PC-9 (cell line): ENCODE measurements at regions not wholly inside any gene's neighbourhood (a gene's known extent, or its start where the extent isn't known, plus 50 kb on each side); places are given as distances from the start of the nearest gene placed in this dataset.

Experiments
- BruUV-seq: library from RNA; stranded (reverse); fragments of 400-500 nt; replicated peaks from 2 replicates; lab custom pipeline; 2021; lab: Mats Ljungman, UMichigan
- CTCF ChIA-PET: fragments of 300-600 bp; sonication (Branson Sonifier 250); formaldehyde crosslinking; loops from one replicate; lab custom pipeline; 2022; ENCODE audit warnings: antibody characterized with exemption; lab: Charles Lee
- POLR2A ChIA-PET: fragments of 300-600 bp; sonication (Branson Sonifier 250); formaldehyde crosslinking; loops from one replicate; lab custom pipeline; 2022; ENCODE audit warnings: antibody characterized with exemption; ENCODE audit not compliant: unreplicated experiment; lab: Charles Lee
- DNase-seq, 2 experiments: peaks; one replicate each; pipeline versions ENCODE4 v3.0.0 to v3.0.0-alpha.2; 2015 to 2022; ENCODE audit warnings: mixed read lengths in 1 of 2
- H2AFZ ChIP-seq: fragments of 200-600 bp; sonication (generic); 2 replicates; pipeline ENCODE4 v1.8.1; 2017; ENCODE audit warnings: antibody characterized with exemption
- H3F3A ChIP-seq: fragments of 200-600 bp; sonication (generic); 2 replicates; pipeline ENCODE4 v1.8.1; 2017; ENCODE audit warnings: antibody characterized with exemption, mild to moderate bottlenecking, low read depth; ENCODE audit not compliant: insufficient read depth
- H3K27ac ChIP-seq: fragments of 200-600 bp; sonication (generic); 2 replicates; pipeline ENCODE4 v1.6.1; 2016; ENCODE audit warnings: mixed run types
- H3K27me3 ChIP-seq: fragments of 200-600 bp; sonication (generic); 2 replicates; pipeline ENCODE4 v1.6.1; 2016; ENCODE audit warnings: low read depth, mixed run types; ENCODE audit not compliant: insufficient read depth
- H3K36me3 ChIP-seq: fragments of 200-600 bp; sonication (generic); 2 replicates; pipeline ENCODE4 v1.6.1; 2016; ENCODE audit warnings: low read depth, mixed run types
- H3K4me1 ChIP-seq: fragments of 200-600 bp; sonication (generic); replicated peaks from 2 replicates; pipeline ENCODE4 v1.6.1; 2016; ENCODE audit warnings: mixed run types; ENCODE audit not compliant: insufficient read depth
- H3K4me2 ChIP-seq: fragments of 200-600 bp; sonication (generic); 2 replicates; pipeline ENCODE4 v1.6.1; 2017; ENCODE audit warnings: mixed run types
- H3K4me3 ChIP-seq: fragments of 200-600 bp; sonication (generic); 2 replicates; pipeline ENCODE4 v1.6.1; 2016; ENCODE audit warnings: mixed run types
- H3K79me2 ChIP-seq: fragments of 200-600 bp; sonication (generic); 2 replicates; pipeline ENCODE4 v1.6.1; 2017; ENCODE audit warnings: low read depth, mixed run types
- H3K9me2 ChIP-seq: fragments of 200-600 bp; sonication (generic); 2 replicates; pipeline ENCODE4 v1.8.1; 2017; ENCODE audit warnings: mild to moderate bottlenecking; ENCODE audit not compliant: insufficient read depth
- H3K9me3 ChIP-seq: fragments of 200-600 bp; sonication (generic); 2 replicates; pipeline ENCODE4 v1.8.1; 2016; ENCODE audit warnings: low read depth; ENCODE audit not compliant: insufficient read depth
- H4K20me1 ChIP-seq: fragments of 200-600 bp; sonication (generic); 2 replicates; pipeline ENCODE4 v1.8.1; 2017; ENCODE audit not compliant: insufficient read depth
- EZH2 ChIP-seq: fragments of 200-600 bp; sonication (generic); IDR thresholded peaks from 2 replicates; pipeline ENCODE4 v1.8.0; 2017; ENCODE audit warnings: antibody characterized with exemption, low read depth
- intact Hi-C: fragments of 100-400 bp; cut with micrococcal nuclease; formaldehyde crosslinking; loops from one replicate; pipeline ENCODE4 v1.10.0; 2022; ENCODE audit not compliant: unreplicated experiment
- TF ChIP-seq, protein P1 (sequence below): fragments of 200-600 bp; sonication (generic); conservative IDR thresholded peaks from 2 replicates; pipeline ENCODE4 v1.6.1; 2017; ENCODE audit warnings: mixed run types, antibody characterized with exemption, mild to moderate bottlenecking, moderate library complexity

DNA sequence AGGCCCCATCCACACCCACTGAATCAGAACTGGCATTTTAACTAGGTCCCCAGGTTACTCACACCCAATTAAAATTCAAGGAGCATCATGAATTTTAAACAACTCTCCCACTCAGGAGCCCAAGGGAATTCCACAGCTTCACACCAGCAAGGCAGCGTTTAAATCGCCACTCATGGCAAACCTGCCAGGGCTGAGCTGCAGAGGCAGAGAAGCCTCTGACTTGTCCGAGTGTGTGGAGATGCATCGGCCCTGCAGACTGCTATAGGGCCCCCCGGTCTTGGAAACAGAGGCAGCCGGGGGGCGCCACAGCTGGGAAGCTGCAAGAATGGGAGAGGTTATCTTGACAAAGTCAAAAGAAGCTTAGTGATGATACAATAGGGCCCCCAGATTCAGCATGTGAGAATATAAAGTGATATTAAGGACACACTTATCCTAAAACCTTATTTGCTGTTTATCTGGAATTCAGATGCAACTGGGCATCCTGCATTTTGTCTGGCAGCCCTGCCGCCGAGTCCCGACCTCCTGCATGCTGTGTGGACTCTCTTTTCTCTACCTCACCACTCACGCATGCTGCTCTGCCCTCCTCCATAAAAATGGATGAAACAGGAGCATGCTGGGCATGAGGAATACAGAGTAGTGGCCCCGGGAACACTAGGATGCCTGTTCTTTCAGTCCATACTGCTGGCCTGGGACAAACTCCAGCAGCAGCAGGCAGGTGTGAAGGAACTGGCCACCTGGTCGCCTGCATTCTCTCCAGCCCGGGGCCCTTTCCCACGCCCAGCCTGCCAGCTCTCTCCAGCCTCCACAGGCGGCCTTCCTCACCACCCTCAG is 126.1 kb downstream of the PXDC1 start:
- H3K9me2 ChIP-seq: no peaks in the 10 kb centered on the region
- H3K27me3 ChIP-seq: no peaks in the 10 kb centered on the region
- POLR2A ChIA-PET: no interaction called here
- no peak overlapping the region for H3K4me3 ChIP-seq
- H4K20me1 ChIP-seq: no peaks in the 10 kb centered on the region
- no peaks in the 10 kb centered on the region for H3K9me3 ChIP-seq
- no peak overlapping the region for H2AFZ ChIP-seq
- intact Hi-C loops: no loop called here
- H3F3A ChIP-seq: no peaks in the 10 kb centered on the region
- H3K36me3 ChIP-seq: no peaks in the 10 kb centered on the region
- H3K4me1 ChIP-seq: no peaks in the 10 kb centered on the region
- BruUV-seq: no TSS peak
- no peak overlapping the region for H3K27ac ChIP-seq
- H3K79me2 ChIP-seq: no peaks in the 10 kb centered on the region
- no peak overlapping the region for H3K4me2 ChIP-seq
- TF ChIP-seq EZH2: no peak
- TF ChIP-seq, protein P1, sequence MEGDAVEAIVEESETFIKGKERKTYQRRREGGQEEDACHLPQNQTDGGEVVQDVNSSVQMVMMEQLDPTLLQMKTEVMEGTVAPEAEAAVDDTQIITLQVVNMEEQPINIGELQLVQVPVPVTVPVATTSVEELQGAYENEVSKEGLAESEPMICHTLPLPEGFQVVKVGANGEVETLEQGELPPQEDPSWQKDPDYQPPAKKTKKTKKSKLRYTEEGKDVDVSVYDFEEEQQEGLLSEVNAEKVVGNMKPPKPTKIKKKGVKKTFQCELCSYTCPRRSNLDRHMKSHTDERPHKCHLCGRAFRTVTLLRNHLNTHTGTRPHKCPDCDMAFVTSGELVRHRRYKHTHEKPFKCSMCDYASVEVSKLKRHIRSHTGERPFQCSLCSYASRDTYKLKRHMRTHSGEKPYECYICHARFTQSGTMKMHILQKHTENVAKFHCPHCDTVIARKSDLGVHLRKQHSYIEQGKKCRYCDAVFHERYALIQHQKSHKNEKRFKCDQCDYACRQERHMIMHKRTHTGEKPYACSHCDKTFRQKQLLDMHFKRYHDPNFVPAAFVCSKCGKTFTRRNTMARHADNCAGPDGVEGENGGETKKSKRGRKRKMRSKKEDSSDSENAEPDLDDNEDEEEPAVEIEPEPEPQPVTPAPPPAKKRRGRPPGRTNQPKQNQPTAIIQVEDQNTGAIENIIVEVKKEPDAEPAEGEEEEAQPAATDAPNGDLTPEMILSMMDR: no peak
- DNase-seq: no peak
- CTCF ChIA-PET: no interaction called here

DNA sequence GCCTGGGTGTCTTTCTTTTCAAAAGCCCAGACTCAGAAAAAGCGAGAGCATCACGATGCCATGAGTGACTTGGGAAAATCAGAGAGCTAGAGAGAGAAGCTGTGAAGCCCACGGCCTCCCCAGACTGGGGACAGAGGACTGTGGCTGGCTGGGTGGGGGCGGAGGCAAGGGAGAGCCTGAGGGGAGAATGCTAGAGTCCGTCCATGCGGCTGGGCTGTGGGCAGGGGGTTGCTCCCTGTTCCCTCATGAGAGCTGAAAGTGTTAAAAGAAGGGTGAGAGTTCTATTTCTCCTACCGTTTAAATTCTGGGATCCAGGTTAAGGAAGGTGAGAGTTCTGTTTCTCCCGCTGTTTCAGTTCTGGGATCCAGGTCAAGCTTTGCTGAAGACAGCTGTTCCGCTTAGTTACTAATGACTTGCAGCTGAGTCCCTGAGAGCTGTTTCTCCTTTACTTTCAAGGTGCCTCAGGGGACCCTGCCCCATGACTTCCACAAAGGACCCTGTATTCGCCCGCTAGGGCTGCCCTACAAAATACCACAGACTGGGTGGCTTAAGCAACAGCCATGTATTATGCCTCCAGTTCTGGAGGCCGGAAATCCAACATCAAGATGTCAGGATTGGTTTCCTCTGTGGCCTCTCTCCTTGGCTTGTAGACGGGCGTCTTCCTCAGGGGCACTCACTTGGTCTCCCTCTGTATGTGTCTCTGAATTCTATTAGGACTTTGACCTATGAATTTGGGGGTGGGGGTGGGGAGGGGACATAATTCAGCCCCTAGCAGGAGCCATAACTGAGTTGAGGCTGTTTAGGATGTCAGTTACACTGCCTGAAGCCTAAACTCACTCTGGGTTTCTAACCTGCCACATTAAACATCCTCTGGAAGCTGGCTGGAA is 127.0 kb downstream of the PXDC1 start:
- H3K27me3 ChIP-seq: no peaks in the 10 kb centered on the region
- H2AFZ ChIP-seq: no peak overlapping the region
- H4K20me1 ChIP-seq: no peaks in the 10 kb centered on the region
- H3K27ac ChIP-seq: no peak overlapping the region
- intact Hi-C loops: no loop called here
- DNase-seq: no peak
- H3K4me2 ChIP-seq: no peak overlapping the region
- H3K36me3 ChIP-seq: no peaks in the 10 kb centered on the region
- no peaks in the 10 kb centered on the region for H3K4me1 ChIP-seq
- H3K9me3 ChIP-seq: no peaks in the 10 kb centered on the region
- ChIA-PET POLR2A (no interaction called here), CTCF (no interaction called here)
- H3F3A ChIP-seq: no peaks in the 10 kb centered on the region
- no peak for TF ChIP-seq EZH2
- TF ChIP-seq, protein P1: no peak
- no peak overlapping the region for H3K4me3 ChIP-seq
- BruUV-seq: no TSS peak
- H3K9me2 ChIP-seq: no peaks in the 10 kb centered on the region
- no peaks in the 10 kb centered on the region for H3K79me2 ChIP-seq

DNA sequence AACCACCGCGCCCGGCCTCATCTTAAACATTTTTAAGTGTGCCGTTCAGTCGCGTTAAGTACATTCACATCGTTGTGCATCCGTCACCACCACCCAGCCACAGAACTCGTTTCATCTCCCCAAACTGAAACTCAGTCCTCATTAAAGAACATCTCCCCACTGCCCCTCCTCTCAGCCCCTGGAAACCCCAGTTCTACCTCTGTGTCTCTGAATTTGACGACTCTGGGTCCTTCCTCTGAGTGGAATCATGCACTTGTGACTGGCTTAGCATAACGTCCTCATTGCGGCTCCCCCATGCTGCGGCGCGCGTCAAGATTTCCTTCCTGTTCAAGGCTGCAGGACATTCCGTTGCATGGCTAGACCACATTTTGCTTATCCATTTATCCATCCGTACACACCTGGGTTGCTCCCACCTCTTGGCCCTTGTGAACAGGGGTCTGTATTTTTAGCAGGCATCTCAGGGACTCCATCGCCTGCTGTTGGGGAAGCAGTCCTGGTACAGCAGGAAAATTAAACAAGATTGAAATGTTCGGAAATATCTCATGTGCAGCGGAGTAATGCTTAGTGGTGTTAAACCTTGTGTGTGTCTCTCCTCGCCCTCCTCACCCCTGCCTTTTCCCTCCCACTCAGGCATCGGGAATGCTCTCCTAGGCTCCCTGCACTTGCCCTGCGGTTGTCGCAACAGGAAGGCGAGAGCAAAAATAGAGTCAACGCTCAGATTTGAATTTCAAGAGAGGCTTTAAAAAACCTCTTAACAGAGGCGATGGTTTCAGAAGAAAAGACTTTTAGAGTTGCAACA is 127.9 kb downstream of the PXDC1 start:
- no peaks in the 10 kb centered on the region for H3K9me3 ChIP-seq
- H2AFZ ChIP-seq: no peak overlapping the region
- TF ChIP-seq, protein P1: no peak
- TF ChIP-seq EZH2: no peak
- no peak overlapping the region for H3K4me2 ChIP-seq
- H3K27me3 ChIP-seq: no peaks in the 10 kb centered on the region
- no peak overlapping the region for H3K4me3 ChIP-seq
- no peak for DNase-seq
- CTCF ChIA-PET: no interaction called here
- POLR2A ChIA-PET: no interaction called here
- no peaks in the 10 kb centered on the region for H3F3A ChIP-seq
- H3K9me2 ChIP-seq: no peaks in the 10 kb centered on the region
- H3K79me2 ChIP-seq: no peaks in the 10 kb centered on the region
- no peaks in the 10 kb centered on the region for H3K4me1 ChIP-seq
- BruUV-seq: no TSS peak
- H4K20me1 ChIP-seq: no peaks in the 10 kb centered on the region
- no peaks in the 10 kb centered on the region for H3K36me3 ChIP-seq
- no peak overlapping the region for H3K27ac ChIP-seq
- intact Hi-C loops: no loop called here
